ENCODE measurements at regions not wholly inside any gene's neighbourhood (a gene's known extent, or its start where the extent isn't known, plus 50 kb on each side); places are given as distances from the start of the nearest gene placed in this dataset.

- DNase-seq (ENCODE audit: low spot score), result no peak
- no peaks in the 10 kb centered on the region for H3K9me3 Mint-ChIP-seq
- H3K36me3 Mint-ChIP-seq (ENCODE audit: low read depth), result no peaks in the 10 kb centered on the region
- H3K4me1 Mint-ChIP-seq (ENCODE audit: low read depth), result no peaks in the 10 kb centered on the region
- peaks cover 14% of the 10 kb centered on the region for H3K27me3 Mint-ChIP-seq (ENCODE audit: low read depth)
- intact Hi-C loops (cut with micrococcal nuclease), result no loop called here
- no peak overlapping the region for H3K4me3 Mint-ChIP-seq (ENCODE audit: low read depth)
- no peak overlapping the region for H3K27ac Mint-ChIP-seq
Measured at GRCh38 chr6:122524056-122524455, 52.4 kb upstream of the SERINC1 start.

- no peak overlapping the region for H3K27ac Mint-ChIP-seq
- peaks cover 3% of the 10 kb centered on the region for H3K4me1 Mint-ChIP-seq (ENCODE audit: low read depth)
- DNase-seq (ENCODE audit: low spot score), result peak; percentile 31
- intact Hi-C loops (cut with micrococcal nuclease), result loop anchor here (1.0 kb wide), 3 partner anchors 38 to 149 kb away; no protein-coding TSS in a partner anchor
- H3K9me3 Mint-ChIP-seq, result no peaks in the 10 kb centered on the region
- H3K4me3 Mint-ChIP-seq (ENCODE audit: low read depth), result no peak overlapping the region
- peaks cover 23% of the 10 kb centered on the region for H3K27me3 Mint-ChIP-seq (ENCODE audit: low read depth)
- H3K36me3 Mint-ChIP-seq (ENCODE audit: low read depth), result no peaks in the 10 kb centered on the region
Measured at GRCh38 chr6:122530440-122531046, 58.9 kb upstream of the SERINC1 start.

GRCh38 chr6:122548281-122548680 lies 61.9 kb upstream of the PKIB start:
- H3K9me3 Mint-ChIP-seq, result no peaks in the 10 kb centered on the region
- intact Hi-C loops (cut with micrococcal nuclease), result no loop called here
- H3K27me3 Mint-ChIP-seq (ENCODE audit: low read depth), result no peaks in the 10 kb centered on the region
- H3K36me3 Mint-ChIP-seq (ENCODE audit: low read depth), result no peaks in the 10 kb centered on the region
- no peaks in the 10 kb centered on the region for H3K4me1 Mint-ChIP-seq (ENCODE audit: low read depth)
- no peak overlapping the region for H3K4me3 Mint-ChIP-seq (ENCODE audit: low read depth)
- DNase-seq (ENCODE audit: low spot score), result no peak
- no peak overlapping the region for H3K27ac Mint-ChIP-seq

- intact Hi-C loops (cut with micrococcal nuclease), result no loop called here
- H3K36me3 Mint-ChIP-seq (ENCODE audit: low read depth), result no peaks in the 10 kb centered on the region
- no peaks in the 10 kb centered on the region for H3K27me3 Mint-ChIP-seq (ENCODE audit: low read depth)
- no peaks in the 10 kb centered on the region for H3K9me3 Mint-ChIP-seq
- no peak overlapping the region for H3K4me3 Mint-ChIP-seq (ENCODE audit: low read depth)
- no peak for DNase-seq (ENCODE audit: low spot score)
- no peaks in the 10 kb centered on the region for H3K4me1 Mint-ChIP-seq (ENCODE audit: low read depth)
- H3K27ac Mint-ChIP-seq, result no peak overlapping the region
Measured at GRCh38 chr6:122548820-122549219, 61.4 kb upstream of the PKIB start.

GRCh38 chr6:122553697-122554096 lies 56.5 kb upstream of the PKIB start:
- intact Hi-C loops (cut with micrococcal nuclease), result no loop called here

GRCh38 chr6:122555561-122555960 lies 54.6 kb upstream of the PKIB start:
- Mint-ChIP-seq H3K27ac (no peak overlapping the region), H3K9me3 (no peaks in the 10 kb centered on the region), H3K4me1 (ENCODE audit: low read depth) (no peaks in the 10 kb centered on the region), H3K27me3 (ENCODE audit: low read depth) (no peaks in the 10 kb centered on the region), H3K36me3 (ENCODE audit: low read depth) (no peaks in the 10 kb centered on the region), H3K4me3 (ENCODE audit: low read depth) (no peak overlapping the region)
- intact Hi-C loops (cut with micrococcal nuclease), result no loop called here
- DNase-seq (ENCODE audit: low spot score), result no peak

More at GRCh38 chr6:122553697-122554096, 56.5 kb upstream of the PKIB start:
- DNase-seq (ENCODE audit: low spot score), result no peak
- H3K4me1 Mint-ChIP-seq (ENCODE audit: low read depth), result no peaks in the 10 kb centered on the region
- H3K27ac Mint-ChIP-seq, result no peak overlapping the region
- no peaks in the 10 kb centered on the region for H3K36me3 Mint-ChIP-seq (ENCODE audit: low read depth)
- no peaks in the 10 kb centered on the region for H3K27me3 Mint-ChIP-seq (ENCODE audit: low read depth)
- no peaks in the 10 kb centered on the region for H3K9me3 Mint-ChIP-seq
- H3K4me3 Mint-ChIP-seq (ENCODE audit: low read depth), result no peak overlapping the region

- Mint-ChIP-seq H3K36me3 (ENCODE audit: low read depth) (no peaks in the 10 kb centered on the region), H3K4me3 (ENCODE audit: low read depth) (no peak overlapping the region), H3K27ac (no peak overlapping the region), H3K4me1 (ENCODE audit: low read depth) (no peaks in the 10 kb centered on the region), H3K9me3 (no peaks in the 10 kb centered on the region), H3K27me3 (ENCODE audit: low read depth) (no peaks in the 10 kb centered on the region)
- intact Hi-C loops (cut with micrococcal nuclease), result no loop called here
- no peak for DNase-seq (ENCODE audit: low spot score)
Measured at GRCh38 chr6:122558080-122558479, 52.1 kb upstream of the PKIB start.

Data from activated T-helper 2 cell treated with anti-CD3 and anti-CD28 coated beads, Interferon-gamma antibody, Interleukin-2, Interleukin-4, amounts not matched to agents 10 μg/mL and 5 μg/mL and 100 μg/mL, durations not matched to agents 14 hours and 24 hours and 36 hours (primary cell).